Endothelial cell of umbilical vein (primary cell): ENCODE measurements at regions not wholly inside any gene's neighbourhood (a gene's known extent, or its start where the extent isn't known, plus 50 kb on each side); places are given as distances from the start of the nearest gene placed in this dataset.

Experiments used
- POLR2A ChIP-seq: IDR thresholded peaks from 2 replicates; pipeline ENCODE4 v1.6.1; 2012; ENCODE audit warnings: low read depth, mild to moderate bottlenecking, control low read depth, low read length
- TF ChIP-seq, protein P1 (sequence below), 2 donors: IDR thresholded peaks; 1 replicate in 1 of 2; 2 replicates in 1 of 2; pipeline ENCODE4 v1.5.1; 2011; ENCODE audit warnings: low read length in 2 of 2, mild to moderate bottlenecking in 2 of 2, moderate library complexity in 2 of 2, control low read depth in 1 of 2, inconsistent platforms in 1 of 2, low read depth in 1 of 2; ENCODE audit not compliant: insufficient read depth in 1 of 2; ENCODE audit errors: extremely low read depth in 1 of 2

DNA sequence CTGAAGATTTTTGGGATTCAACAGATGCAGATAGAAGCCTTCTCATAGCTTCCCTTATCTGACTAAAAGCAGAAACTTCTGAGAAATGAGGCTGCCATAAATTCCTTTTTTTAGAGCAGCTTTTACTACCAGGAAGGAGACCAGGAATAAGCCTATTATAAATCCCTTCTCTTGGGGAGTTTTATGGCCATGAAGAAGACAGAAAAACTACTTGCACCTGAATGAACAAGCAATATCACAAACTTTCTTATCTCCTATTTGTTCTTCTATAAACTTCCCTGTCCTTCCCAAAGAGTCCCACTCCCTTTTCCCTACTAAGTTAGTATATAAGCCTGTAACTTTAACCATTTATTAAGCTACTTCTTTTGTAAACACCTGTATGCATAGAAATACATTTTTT, 603.1 kb downstream of the NSUN3 start:
- TF ChIP-seq, protein P1, sequence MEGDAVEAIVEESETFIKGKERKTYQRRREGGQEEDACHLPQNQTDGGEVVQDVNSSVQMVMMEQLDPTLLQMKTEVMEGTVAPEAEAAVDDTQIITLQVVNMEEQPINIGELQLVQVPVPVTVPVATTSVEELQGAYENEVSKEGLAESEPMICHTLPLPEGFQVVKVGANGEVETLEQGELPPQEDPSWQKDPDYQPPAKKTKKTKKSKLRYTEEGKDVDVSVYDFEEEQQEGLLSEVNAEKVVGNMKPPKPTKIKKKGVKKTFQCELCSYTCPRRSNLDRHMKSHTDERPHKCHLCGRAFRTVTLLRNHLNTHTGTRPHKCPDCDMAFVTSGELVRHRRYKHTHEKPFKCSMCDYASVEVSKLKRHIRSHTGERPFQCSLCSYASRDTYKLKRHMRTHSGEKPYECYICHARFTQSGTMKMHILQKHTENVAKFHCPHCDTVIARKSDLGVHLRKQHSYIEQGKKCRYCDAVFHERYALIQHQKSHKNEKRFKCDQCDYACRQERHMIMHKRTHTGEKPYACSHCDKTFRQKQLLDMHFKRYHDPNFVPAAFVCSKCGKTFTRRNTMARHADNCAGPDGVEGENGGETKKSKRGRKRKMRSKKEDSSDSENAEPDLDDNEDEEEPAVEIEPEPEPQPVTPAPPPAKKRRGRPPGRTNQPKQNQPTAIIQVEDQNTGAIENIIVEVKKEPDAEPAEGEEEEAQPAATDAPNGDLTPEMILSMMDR (IDR thresholded peaks at IDR 0.05; ENCODE audit: extremely low read depth in 1 of 2, insufficient read depth in 1 of 2, low read depth in 1 of 2, low read length in 2 of 2), result no peak
- TF ChIP-seq POLR2A, result no peak
